GM10248 (cell line): ENCODE measurements at regions not wholly inside any gene's neighbourhood (a gene's known extent, or its start where the extent isn't known, plus 50 kb on each side); places are given as distances from the start of the nearest gene placed in this dataset.

Experiments
- CTCF ChIA-PET: fragments of 300-600 bp; sonication (Branson Sonifier 250); formaldehyde crosslinking; extraction: SDS; loops from one replicate; lab custom pipeline; 2021; ENCODE audit warnings: antibody characterized with exemption; lab: Yijun Ruan, JAX
- POLR2A ChIA-PET: fragments of 350-650 bp; sonication (Branson Sonifier 250); formaldehyde crosslinking; extraction: SDS; loops from one replicate; lab custom pipeline; 2020; ENCODE audit warnings: antibody characterized with exemption; lab: Yijun Ruan, JAX
- DNase-seq: peaks from one replicate; pipeline ENCODE4 v3.0.0; 2012; ENCODE audit errors: extremely low spot score
- CTCF ChIP-seq: IDR thresholded peaks from 2 replicates; pipeline ENCODE4 v1.5.1; 2012; ENCODE audit warnings: mild to moderate bottlenecking, low read depth; ENCODE audit errors: extremely low read depth, missing control alignments, control extremely low read depth

- no peak for TF ChIP-seq CTCF
- no peak for DNase-seq
- CTCF ChIA-PET: no interaction called here
- POLR2A ChIA-PET: no interaction called here
Observed at GRCh38 chr5:174383210-174384167, 338.0 kb downstream of the NSG2 start.

- no peak for DNase-seq
- TF ChIP-seq CTCF: no peak
- ChIA-PET POLR2A (no interaction called here), CTCF (no interaction called here)
Observed at GRCh38 chr5:174384509-174384947, 339.0 kb downstream of the NSG2 start.

GRCh38 chr5:174386306-174386705, 338.1 kb upstream of the MSX2 start:
- ChIA-PET POLR2A (no interaction called here), CTCF (no interaction called here)
- DNase-seq: no peak
- no peak for TF ChIP-seq CTCF

GRCh38 chr5:174386846-174387245, 337.5 kb upstream of the MSX2 start:
- no peak for TF ChIP-seq CTCF
- no peak for DNase-seq
- ChIA-PET CTCF (no interaction called here), POLR2A (no interaction called here)

- no peak for TF ChIP-seq CTCF
- CTCF ChIA-PET: no interaction called here
- no peak for DNase-seq
- POLR2A ChIA-PET: no interaction called here
Observed at GRCh38 chr5:174387448-174387847, 336.9 kb upstream of the MSX2 start.

GRCh38 chr5:174392892-174393291, 331.5 kb upstream of the MSX2 start:
- no peak for TF ChIP-seq CTCF
- POLR2A ChIA-PET: no interaction called here
- DNase-seq: no peak
- CTCF ChIA-PET: interaction anchor here (1.3 kb wide), 1 partner anchor 27 kb away, joined by 4 read pairs; no protein-coding TSS in a partner anchor
